HCT116 (cell line): ENCODE measurements at regions not wholly inside any gene's neighbourhood (a gene's known extent, or its start where the extent isn't known, plus 50 kb on each side); places are given as distances from the start of the nearest gene placed in this dataset.

Experiments used
- ATAC-seq: fragments of 200-7000 bp; cut with Tn5 transposase; 2 replicates; pipeline ENCODE4 v1.9.1; 2020; ENCODE audit warnings: mild to moderate bottlenecking, moderate library complexity
- BruUV-seq: library from RNA; stranded (reverse); fragments of 400-500 nt; replicated peaks from 2 replicates; lab custom pipeline; 2021; lab: Mats Ljungman, UMichigan
- CTCF ChIA-PET: fragments of 300-600 bp; sonication (Branson Sonifier 250); formaldehyde crosslinking; loops from one replicate; lab custom pipeline; 2021; ENCODE audit warnings: antibody characterized with exemption; lab: Charles Lee
- POLR2A ChIA-PET: fragments of 300-600, 350-600 bp; sonication (Branson Sonifier 250); formaldehyde crosslinking; loops from one replicate; lab custom pipeline; 2021; ENCODE audit warnings: antibody characterized with exemption; lab: Charles Lee
- RAD21 ChIA-PET, 2 experiments: fragments of 300-600 bp; sonication (Branson Sonifier 250); formaldehyde crosslinking; loops; one replicate each; lab custom pipeline; 2023; ENCODE audit warnings: low total read pairs in 2 of 2; ENCODE audit not compliant: uncharacterized antibody in 2 of 2, unreplicated experiment in 2 of 2, low non-redundant PET in 1 of 2; lab: Charles Lee
- DNase-seq: peaks from one replicate; pipeline ENCODE4 v3.0.0-alpha.2; 2010; ENCODE audit warnings: low read depth, low spot score
- H2AFZ ChIP-seq: fragments of 200-600 bp; shearing (Covaris generic), sonication (generic); 2 replicates; pipeline ENCODE4 v1.6.1; 2017; ENCODE audit warnings: low read depth, mixed run types, mixed read lengths, antibody characterized with exemption, low read length; ENCODE audit not compliant: poor library complexity, severe bottlenecking
- H3K27ac ChIP-seq: 2 replicates; pipeline ENCODE4 v1.5.1; 2012; ENCODE audit warnings: low read depth, low read length
- H3K27me3 ChIP-seq: fragments of 200-600 bp; sonication (generic); 2 replicates; pipeline ENCODE4 v1.6.1; 2016; ENCODE audit warnings: mixed run types, low read length, mixed read lengths; ENCODE audit not compliant: insufficient read depth
- H3K36me3 ChIP-seq, 2 experiments: fragments of 200-500 bp in 1 of 2; fragments of 200-600 bp in 1 of 2; sonication (Bioruptor generic) in 1 of 2; sonication (generic) in 1 of 2; 2 replicates each; pipeline versions ENCODE4 v1.5.1 to v1.6.1; 2014 to 2016; ENCODE audit warnings: low read length in 2 of 2, inconsistent platforms in 1 of 2, mixed read lengths in 1 of 2, mixed run types in 1 of 2; ENCODE audit not compliant: insufficient read depth in 2 of 2, control insufficient read depth in 1 of 2
- H3K4me1 ChIP-seq, 2 experiments: fragments of 200-600 bp in 1 of 2; sonication (generic) in 1 of 2; 2 replicates each; pipeline versions ENCODE4 v1.5.1 to v1.6.1; 2012 to 2017; ENCODE audit warnings: low read length in 2 of 2, inconsistent platforms in 1 of 2, mild to moderate bottlenecking in 1 of 2, mixed read lengths in 1 of 2, mixed run types in 1 of 2, moderate library complexity in 1 of 2; ENCODE audit not compliant: insufficient read depth in 2 of 2, control insufficient read depth in 1 of 2
- H3K4me2 ChIP-seq: fragments of 200-600 bp; sonication (generic); 2 replicates; pipeline ENCODE4 v1.6.1; 2017; ENCODE audit warnings: mixed run types, low read length, mixed read lengths
- H3K4me3 ChIP-seq, 2 experiments: fragments of 200-600 bp in 1 of 2; sonication (generic) in 1 of 2; replicated peaks in 1 of 2; 2 replicates each; pipeline ENCODE4 v1.5.1; 2011 to 2016; ENCODE audit warnings: low read length in 2 of 2, control low read depth in 1 of 2, low read depth in 1 of 2, mild to moderate bottlenecking in 1 of 2, mixed read lengths in 1 of 2, mixed run types in 1 of 2
- H3K79me2 ChIP-seq: fragments of 200-600 bp; sonication (generic); 2 replicates; pipeline ENCODE4 v1.6.1; 2017; ENCODE audit warnings: mild to moderate bottlenecking, mixed run types, low read length, moderate library complexity, mixed read lengths; ENCODE audit not compliant: insufficient read depth
- H3K9ac ChIP-seq: fragments of 200-600 bp; sonication (generic); 2 replicates; pipeline ENCODE4 v1.6.1; 2016; ENCODE audit warnings: low read length, mixed read lengths
- H3K9me2 ChIP-seq: fragments of 200-600 bp; sonication (generic), shearing (Covaris generic); 2 replicates; pipeline ENCODE4 v1.6.1; 2017; ENCODE audit warnings: mixed run types, mild to moderate bottlenecking, moderate library complexity; ENCODE audit not compliant: insufficient read depth
- H3K9me3 ChIP-seq, 2 experiments: fragments of 200-500 bp in 1 of 2; fragments of 200-600 bp in 1 of 2; sonication (Bioruptor generic) in 1 of 2; sonication (generic) in 1 of 2; 2 replicates each; pipeline ENCODE4 v1.6.1; 2014 to 2017; ENCODE audit warnings: low read length in 2 of 2, mixed read lengths in 2 of 2, inconsistent platforms in 1 of 2, low read depth in 1 of 2, mild to moderate bottlenecking in 1 of 2, mixed run types in 1 of 2, moderate library complexity in 1 of 2; ENCODE audit not compliant: control insufficient read depth in 1 of 2, insufficient read depth in 1 of 2
- H4K20me1 ChIP-seq: fragments of 200-600 bp; sonication (generic), shearing (Covaris generic); 2 replicates; pipeline ENCODE4 v1.6.1; 2017; ENCODE audit warnings: mixed run types, mild to moderate bottlenecking, moderate library complexity; ENCODE audit not compliant: insufficient read depth
- CBX3 ChIP-seq: IDR thresholded peaks from 2 replicates; pipeline ENCODE4 v1.6.1; 2012; ENCODE audit warnings: low read depth
- EGR1 ChIP-seq: IDR thresholded peaks from 2 replicates; pipeline ENCODE4 v1.6.1; 2012; ENCODE audit warnings: low read depth
- ELF1 ChIP-seq: IDR thresholded peaks from 2 replicates; pipeline ENCODE4 v1.6.1; 2012; ENCODE audit warnings: low read depth, borderline replicate concordance
- EZH2 ChIP-seq: fragments of 200-600 bp; sonication (generic); IDR thresholded peaks from 2 replicates; pipeline ENCODE4 v1.6.1; 2017; ENCODE audit warnings: antibody characterized with exemption, mixed run types
- EZH2phosphoT487 ChIP-seq: fragments of 200-600 bp; IDR thresholded peaks from 2 replicates; pipeline ENCODE4 v1.6.1; 2018; ENCODE audit warnings: antibody characterized with exemption, borderline replicate concordance
- FOSL1 ChIP-seq: IDR thresholded peaks from 2 replicates; pipeline ENCODE4 v1.6.1; 2012; ENCODE audit warnings: low read depth
- JUND ChIP-seq: IDR thresholded peaks from 2 replicates; pipeline ENCODE4 v1.6.1; 2012
- POLR2AphosphoS5 ChIP-seq: IDR thresholded peaks from 2 replicates; pipeline ENCODE4 v1.6.1; 2011; ENCODE audit warnings: mild to moderate bottlenecking, low read depth, low read length, moderate library complexity
- RAD21 ChIP-seq: IDR thresholded peaks from 2 replicates; pipeline ENCODE4 v1.6.1; 2012; ENCODE audit warnings: low read depth, mild to moderate bottlenecking
- SP1 ChIP-seq: IDR thresholded peaks from 2 replicates; pipeline ENCODE4 v1.6.1; 2012; ENCODE audit warnings: low read depth
- SRF ChIP-seq: IDR thresholded peaks from 2 replicates; pipeline ENCODE4 v1.6.1; 2012; ENCODE audit warnings: low read depth
- YY1 ChIP-seq: IDR thresholded peaks from 2 replicates; pipeline ENCODE4 v1.6.1; 2011; ENCODE audit warnings: low read length, low read depth, moderate library complexity, mild to moderate bottlenecking; ENCODE audit not compliant: insufficient replicate concordance; ENCODE audit errors: extremely low read depth
- ZFX ChIP-seq: fragments of 450-650 bp; IDR thresholded peaks from 2 replicates; pipeline ENCODE4 v1.6.1; 2017
- ZNF274 ChIP-seq: fragments of 200-500 bp; sonication (Bioruptor generic); IDR thresholded peaks from 2 replicates; pipeline ENCODE4 v1.6.1; 2014; ENCODE audit warnings: mild to moderate bottlenecking, low read depth, low read length, inconsistent platforms
- intact Hi-C: fragments of 100-400 bp; cut with micrococcal nuclease; formaldehyde crosslinking; loops from 2 replicates; pipeline ENCODE4 v1.10.0; 2022
- TF ChIP-seq, protein P1 (sequence below): IDR thresholded peaks from 2 replicates; pipeline ENCODE4 v1.6.1; 2012
- TF ChIP-seq, protein P2 (sequence below): IDR thresholded peaks from 2 replicates; pipeline ENCODE4 v1.6.1; 2011; ENCODE audit warnings: mild to moderate bottlenecking, low read length, moderate library complexity; ENCODE audit not compliant: insufficient replicate concordance; ENCODE audit errors: extremely low read depth
- TF ChIP-seq, protein P3 (sequence below): IDR thresholded peaks from 2 replicates; pipeline ENCODE4 v1.6.1; 2012
- TF ChIP-seq, protein P4 (sequence below): IDR thresholded peaks from 2 replicates; pipeline ENCODE4 v1.6.1; 2012; ENCODE audit warnings: low read depth
- TF ChIP-seq, protein P5 (sequence below), 3 experiments: fragments of 200-600 bp in 1 of 3; sonication (generic) in 1 of 3; IDR thresholded peaks in 2 of 3; conservative IDR thresholded peaks in 1 of 3; 2 replicates each; pipeline ENCODE4 v1.5.1; 2012 to 2017; ENCODE audit warnings: low read depth in 2 of 3, low read length in 2 of 3, antibody characterized with exemption in 1 of 3, borderline replicate concordance in 1 of 3, control low read depth in 1 of 3, mild to moderate bottlenecking in 1 of 3, mixed read lengths in 1 of 3, mixed run types in 1 of 3, moderate library complexity in 1 of 3; ENCODE audit not compliant: insufficient read depth in 1 of 3

DNA sequence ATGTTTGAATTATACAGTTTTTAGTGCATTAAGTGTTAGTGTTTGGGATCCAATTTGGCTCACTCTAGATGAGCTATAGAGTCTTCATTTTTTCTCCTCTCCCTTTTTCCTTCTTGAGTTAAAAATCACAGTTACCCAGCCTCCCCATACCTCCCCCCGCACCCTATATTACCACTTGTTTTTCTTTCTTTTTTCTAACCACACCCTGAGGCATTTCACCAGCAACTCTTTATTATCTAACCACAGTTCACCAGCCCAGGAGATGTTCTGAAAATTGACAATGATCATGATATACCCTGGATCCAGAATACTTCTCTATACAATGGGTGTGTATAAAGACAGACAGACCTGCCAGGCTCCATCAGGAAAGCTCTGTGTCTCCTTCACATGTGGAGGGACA is 86.5 kb upstream of the UBL3 start:
- TF ChIP-seq ZFX, result no peak
- TF ChIP-seq EZH2phosphoT487, result no peak
- TF ChIP-seq, protein P1, sequence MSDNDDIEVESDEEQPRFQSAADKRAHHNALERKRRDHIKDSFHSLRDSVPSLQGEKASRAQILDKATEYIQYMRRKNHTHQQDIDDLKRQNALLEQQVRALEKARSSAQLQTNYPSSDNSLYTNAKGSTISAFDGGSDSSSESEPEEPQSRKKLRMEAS, result no peak
- TF ChIP-seq ZNF274, result no peak
- no peak for TF ChIP-seq POLR2AphosphoS5
- TF ChIP-seq RAD21, result no peak
- TF ChIP-seq, protein P2, sequence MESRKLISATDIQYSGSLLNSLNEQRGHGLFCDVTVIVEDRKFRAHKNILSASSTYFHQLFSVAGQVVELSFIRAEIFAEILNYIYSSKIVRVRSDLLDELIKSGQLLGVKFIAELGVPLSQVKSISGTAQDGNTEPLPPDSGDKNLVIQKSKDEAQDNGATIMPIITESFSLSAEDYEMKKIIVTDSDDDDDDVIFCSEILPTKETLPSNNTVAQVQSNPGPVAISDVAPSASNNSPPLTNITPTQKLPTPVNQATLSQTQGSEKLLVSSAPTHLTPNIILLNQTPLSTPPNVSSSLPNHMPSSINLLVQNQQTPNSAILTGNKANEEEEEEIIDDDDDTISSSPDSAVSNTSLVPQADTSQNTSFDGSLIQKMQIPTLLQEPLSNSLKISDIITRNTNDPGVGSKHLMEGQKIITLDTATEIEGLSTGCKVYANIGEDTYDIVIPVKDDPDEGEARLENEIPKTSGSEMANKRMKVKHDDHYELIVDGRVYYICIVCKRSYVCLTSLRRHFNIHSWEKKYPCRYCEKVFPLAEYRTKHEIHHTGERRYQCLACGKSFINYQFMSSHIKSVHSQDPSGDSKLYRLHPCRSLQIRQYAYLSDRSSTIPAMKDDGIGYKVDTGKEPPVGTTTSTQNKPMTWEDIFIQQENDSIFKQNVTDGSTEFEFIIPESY, result no peak
- no peak for TF ChIP-seq CBX3
- TF ChIP-seq, protein P3, sequence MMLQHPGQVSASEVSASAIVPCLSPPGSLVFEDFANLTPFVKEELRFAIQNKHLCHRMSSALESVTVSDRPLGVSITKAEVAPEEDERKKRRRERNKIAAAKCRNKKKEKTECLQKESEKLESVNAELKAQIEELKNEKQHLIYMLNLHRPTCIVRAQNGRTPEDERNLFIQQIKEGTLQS, result no peak
- TF ChIP-seq, protein P4, sequence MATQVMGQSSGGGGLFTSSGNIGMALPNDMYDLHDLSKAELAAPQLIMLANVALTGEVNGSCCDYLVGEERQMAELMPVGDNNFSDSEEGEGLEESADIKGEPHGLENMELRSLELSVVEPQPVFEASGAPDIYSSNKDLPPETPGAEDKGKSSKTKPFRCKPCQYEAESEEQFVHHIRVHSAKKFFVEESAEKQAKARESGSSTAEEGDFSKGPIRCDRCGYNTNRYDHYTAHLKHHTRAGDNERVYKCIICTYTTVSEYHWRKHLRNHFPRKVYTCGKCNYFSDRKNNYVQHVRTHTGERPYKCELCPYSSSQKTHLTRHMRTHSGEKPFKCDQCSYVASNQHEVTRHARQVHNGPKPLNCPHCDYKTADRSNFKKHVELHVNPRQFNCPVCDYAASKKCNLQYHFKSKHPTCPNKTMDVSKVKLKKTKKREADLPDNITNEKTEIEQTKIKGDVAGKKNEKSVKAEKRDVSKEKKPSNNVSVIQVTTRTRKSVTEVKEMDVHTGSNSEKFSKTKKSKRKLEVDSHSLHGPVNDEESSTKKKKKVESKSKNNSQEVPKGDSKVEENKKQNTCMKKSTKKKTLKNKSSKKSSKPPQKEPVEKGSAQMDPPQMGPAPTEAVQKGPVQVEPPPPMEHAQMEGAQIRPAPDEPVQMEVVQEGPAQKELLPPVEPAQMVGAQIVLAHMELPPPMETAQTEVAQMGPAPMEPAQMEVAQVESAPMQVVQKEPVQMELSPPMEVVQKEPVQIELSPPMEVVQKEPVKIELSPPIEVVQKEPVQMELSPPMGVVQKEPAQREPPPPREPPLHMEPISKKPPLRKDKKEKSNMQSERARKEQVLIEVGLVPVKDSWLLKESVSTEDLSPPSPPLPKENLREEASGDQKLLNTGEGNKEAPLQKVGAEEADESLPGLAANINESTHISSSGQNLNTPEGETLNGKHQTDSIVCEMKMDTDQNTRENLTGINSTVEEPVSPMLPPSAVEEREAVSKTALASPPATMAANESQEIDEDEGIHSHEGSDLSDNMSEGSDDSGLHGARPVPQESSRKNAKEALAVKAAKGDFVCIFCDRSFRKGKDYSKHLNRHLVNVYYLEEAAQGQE, result no peak
- TF ChIP-seq FOSL1, result no peak
- no peak for TF ChIP-seq SP1
- no peak for TF ChIP-seq YY1
- no peak for TF ChIP-seq ELF1
- no peak for TF ChIP-seq EGR1
- TF ChIP-seq JUND, result no peak
- no peak for TF ChIP-seq SRF
- TF ChIP-seq EZH2, result no peak
- TF ChIP-seq, protein P5, sequence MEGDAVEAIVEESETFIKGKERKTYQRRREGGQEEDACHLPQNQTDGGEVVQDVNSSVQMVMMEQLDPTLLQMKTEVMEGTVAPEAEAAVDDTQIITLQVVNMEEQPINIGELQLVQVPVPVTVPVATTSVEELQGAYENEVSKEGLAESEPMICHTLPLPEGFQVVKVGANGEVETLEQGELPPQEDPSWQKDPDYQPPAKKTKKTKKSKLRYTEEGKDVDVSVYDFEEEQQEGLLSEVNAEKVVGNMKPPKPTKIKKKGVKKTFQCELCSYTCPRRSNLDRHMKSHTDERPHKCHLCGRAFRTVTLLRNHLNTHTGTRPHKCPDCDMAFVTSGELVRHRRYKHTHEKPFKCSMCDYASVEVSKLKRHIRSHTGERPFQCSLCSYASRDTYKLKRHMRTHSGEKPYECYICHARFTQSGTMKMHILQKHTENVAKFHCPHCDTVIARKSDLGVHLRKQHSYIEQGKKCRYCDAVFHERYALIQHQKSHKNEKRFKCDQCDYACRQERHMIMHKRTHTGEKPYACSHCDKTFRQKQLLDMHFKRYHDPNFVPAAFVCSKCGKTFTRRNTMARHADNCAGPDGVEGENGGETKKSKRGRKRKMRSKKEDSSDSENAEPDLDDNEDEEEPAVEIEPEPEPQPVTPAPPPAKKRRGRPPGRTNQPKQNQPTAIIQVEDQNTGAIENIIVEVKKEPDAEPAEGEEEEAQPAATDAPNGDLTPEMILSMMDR (IDR thresholded peaks at IDR 0.05 in 2 of 3, conservative IDR thresholded peaks at IDR 0.05 in 1 of 3; ENCODE audit: borderline replicate concordance in 1 of 3, insufficient read depth in 1 of 3, low read depth in 2 of 3, low read length in 2 of 3), result no peak
- no peaks in the 10 kb centered on the region for H3K4me1 ChIP-seq
- H3K4me3 ChIP-seq, result no peak overlapping the region
- DNase-seq (no peak), ATAC-seq (no peak)
- no peaks in the 10 kb centered on the region for H3K9me3 ChIP-seq
- no peak overlapping the region for H3K4me2 ChIP-seq
- intact Hi-C loops, result no loop called here
- ChIA-PET POLR2A (no interaction called here), CTCF (interaction anchor here (2.8 kb wide), 1 partner anchor 13 kb away, joined by 15 read pairs; no protein-coding TSS in a partner anchor), RAD21 (no interaction called here)
- no peak overlapping the region for H3K9ac ChIP-seq
- H3K27me3 ChIP-seq, result no peaks in the 10 kb centered on the region; the same call in 1 of the 2 replicates
- no peak overlapping the region for H3K27ac ChIP-seq
- no peaks in the 10 kb centered on the region for H4K20me1 ChIP-seq
- H3K36me3 ChIP-seq, result no peaks in the 10 kb centered on the region
- BruUV-seq, result no TSS peak
- H3K9me2 ChIP-seq, result no peaks in the 10 kb centered on the region
- H3K79me2 ChIP-seq, result no peaks in the 10 kb centered on the region
- H2AFZ ChIP-seq, result no peak overlapping the region
